ENCODE measurements at regions not wholly inside any gene's neighbourhood (a gene's known extent, or its start where the extent isn't known, plus 50 kb on each side); places are given as distances from the start of the nearest gene placed in this dataset.

- Histone ChIP-seq H3K27me3 (peaks cover 0 to 14% (median 0%) of the 10 kb centered on the region in 9 donors), H3K4me3 (no peak overlapping the region), H3K9me3 (no peaks in the 10 kb centered on the region), H3K4me1 (no peaks in the 10 kb centered on the region), H3K27ac (no peak overlapping the region), H3K36me3 (no peaks in the 10 kb centered on the region)
- intact Hi-C loops (cut with DNase I): no loop called here
- ATAC-seq: no peak
- no peak for DNase-seq
- WGBS, 4 donors: 92 to 100% (median 94%) methylated on average over 1 of the region's 1 CpG
- no peak for TF ChIP-seq CTCF (IDR thresholded peaks at IDR 0.05)
- TF ChIP-seq POLR2A (IDR thresholded peaks at IDR 0.05): no peak
Observed at GRCh38 chr15:96398776-96399175, 68.3 kb downstream of the NR2F2 start.

- intact Hi-C loops (cut with DNase I): no loop called here
- no peak overlapping the region for H3K4me3 ChIP-seq
- H3K27ac ChIP-seq: no peak overlapping the region
- ATAC-seq (no peak), DNase-seq (no peak)
- TF ChIP-seq POLR2A (IDR thresholded peaks at IDR 0.05): no peak
- no peak for TF ChIP-seq CTCF (IDR thresholded peaks at IDR 0.05)
- H3K9me3 ChIP-seq: no peaks in the 10 kb centered on the region
- no peaks in the 10 kb centered on the region for H3K4me1 ChIP-seq
- H3K27me3 ChIP-seq: peaks cover 0 to 44% (median 12%) of the 10 kb centered on the region in 9 donors
- 60 to 80% (median 73%) methylated on average over 3 of the region's 3 CpGs for WGBS, 4 donors
- H3K36me3 ChIP-seq: no peaks in the 10 kb centered on the region
Observed at GRCh38 chr15:96402403-96402802, 71.9 kb downstream of the NR2F2 start.

- Histone ChIP-seq H3K36me3 (no peaks in the 10 kb centered on the region), H3K27ac (no peak overlapping the region), H3K4me1 (no peaks in the 10 kb centered on the region), H3K27me3 (peaks cover 0 to 51% (median 19%) of the 10 kb centered on the region in 9 donors), H3K9me3 (no peaks in the 10 kb centered on the region), H3K4me3 (no peak overlapping the region)
- no peak for DNase-seq
- no peak for ATAC-seq
- 85 to 100% (median 95%) methylated on average over 1 of the region's 1 CpG for WGBS, 4 donors
- no peak for TF ChIP-seq POLR2A (IDR thresholded peaks at IDR 0.05)
- no peak for TF ChIP-seq CTCF (IDR thresholded peaks at IDR 0.05)
- intact Hi-C loops (cut with DNase I): no loop called here
Observed at GRCh38 chr15:96403071-96403470, 72.6 kb downstream of the NR2F2 start.

GRCh38 chr15:96403932-96404331 lies 73.4 kb downstream of the NR2F2 start:
- Histone ChIP-seq H3K27me3 (peaks cover 8 to 59% (median 27%) of the 10 kb centered on the region in 9 donors), H3K4me3 (no peak overlapping the region), H3K27ac (no peak overlapping the region), H3K4me1 (peaks cover 0 to 6% (median 3%) of the 10 kb centered on the region in 12 donors), H3K9me3 (no peaks in the 10 kb centered on the region), H3K36me3 (no peaks in the 10 kb centered on the region)
- 89 to 100% (median 94%) methylated on average over 1 of the region's 1 CpG for WGBS, 4 donors
- no peak for DNase-seq
- intact Hi-C loops (cut with DNase I): no loop called here
- no peak for TF ChIP-seq CTCF (IDR thresholded peaks at IDR 0.05)
- no peak for TF ChIP-seq POLR2A (IDR thresholded peaks at IDR 0.05)
- ATAC-seq: no peak

Data from heart left ventricle (tissue), 16 donors.